NCI-H748 treated with DMSO at 0.1 percent for 48 hours (cell line): ENCODE measurements at regions not wholly inside any gene's neighbourhood (a gene's known extent, or its start where the extent isn't known, plus 50 kb on each side); places are given as distances from the start of the nearest gene placed in this dataset.
A peak's percentile ranks its signal among the peaks of the same experiment; 100 is the strongest.

Experiments
- DNase-seq: peaks from one replicate; lab custom pipeline; 2025; lab: John Stamatoyannopoulos, UW

DNA sequence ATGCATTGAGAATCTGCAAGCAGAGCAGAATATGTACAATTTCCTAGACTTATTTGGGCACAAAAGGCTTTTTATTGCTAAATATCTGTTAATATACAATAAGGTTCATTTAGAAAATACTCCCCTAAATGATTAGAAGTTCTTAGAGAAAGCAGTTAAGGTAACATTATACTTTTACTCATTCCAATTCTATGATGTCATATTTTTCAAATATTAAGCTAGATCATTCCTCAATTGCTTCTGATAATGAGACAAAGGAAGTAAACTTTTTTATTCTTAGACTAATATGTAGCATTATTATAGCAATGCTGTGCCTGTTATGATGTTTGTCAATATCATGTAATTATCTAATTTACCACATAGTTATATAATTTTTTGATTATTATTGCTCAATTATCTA, 447.0 kb downstream of the SLC16A7 start:
- DNase-seq, result no peak

- no peak for DNase-seq
Measured at GRCh38 chr12:60043236-60043635, 447.4 kb downstream of the SLC16A7 start.

DNA sequence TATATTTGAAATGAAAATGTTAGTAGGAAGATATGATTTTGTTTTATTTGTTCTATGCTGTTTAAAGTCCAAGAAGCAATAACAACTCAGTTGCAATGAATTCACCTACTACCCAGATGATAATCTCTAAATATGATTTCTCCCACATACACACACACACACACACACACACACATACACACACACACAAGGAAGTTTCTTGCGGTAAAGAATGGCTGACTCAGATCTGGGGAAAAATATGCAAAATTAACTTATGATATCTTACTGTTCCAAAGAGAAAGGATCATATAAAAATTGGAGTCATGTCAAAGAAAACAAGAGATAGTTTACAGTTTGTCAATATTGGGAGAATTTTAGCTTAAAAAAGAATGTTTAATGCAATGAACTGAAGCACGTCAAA, 456.7 kb downstream of the SLC16A7 start:
- no peak for DNase-seq

GRCh38 chr12:60059180-60059579, 463.4 kb downstream of the SLC16A7 start:
- DNase-seq, result no peak

- DNase-seq, result no peak
Measured at GRCh38 chr12:60066655-60067054, 470.8 kb downstream of the SLC16A7 start.

GRCh38 chr12:60070552-60070951, 474.7 kb downstream of the SLC16A7 start:
- DNase-seq, result no peak

- DNase-seq, result no peak
Measured at GRCh38 chr12:60071759-60072191, 475.9 kb downstream of the SLC16A7 start.

DNA sequence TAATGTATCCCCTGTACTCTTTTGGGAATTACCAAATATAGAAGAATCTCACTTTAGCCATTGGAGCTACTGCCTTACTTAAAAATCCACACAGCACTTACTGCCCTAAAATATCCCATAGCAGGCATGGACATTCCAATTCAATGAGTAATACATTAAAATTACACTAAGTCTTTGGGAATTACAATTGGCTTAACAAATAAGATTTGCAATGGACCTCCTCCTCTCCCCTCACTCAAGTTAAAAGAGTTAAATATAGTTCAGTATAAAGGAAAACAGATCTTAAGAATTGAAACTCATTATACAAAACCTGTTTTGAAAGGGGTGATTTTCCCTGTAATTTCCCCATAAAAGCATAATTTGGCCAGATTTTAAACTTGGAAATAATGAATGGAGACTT, 477.1 kb downstream of the SLC16A7 start:
- DNase-seq, result no peak

- DNase-seq, result no peak
Measured at GRCh38 chr12:60075091-60075490, 479.3 kb downstream of the SLC16A7 start.

GRCh38 chr12:60078026-60078425, 482.2 kb downstream of the SLC16A7 start:
- no peak for DNase-seq

GRCh38 chr12:60093428-60093827, 497.6 kb downstream of the SLC16A7 start:
- no peak for DNase-seq

GRCh38 chr12:60094436-60094835, 498.6 kb downstream of the SLC16A7 start:
- DNase-seq, result no peak

DNA sequence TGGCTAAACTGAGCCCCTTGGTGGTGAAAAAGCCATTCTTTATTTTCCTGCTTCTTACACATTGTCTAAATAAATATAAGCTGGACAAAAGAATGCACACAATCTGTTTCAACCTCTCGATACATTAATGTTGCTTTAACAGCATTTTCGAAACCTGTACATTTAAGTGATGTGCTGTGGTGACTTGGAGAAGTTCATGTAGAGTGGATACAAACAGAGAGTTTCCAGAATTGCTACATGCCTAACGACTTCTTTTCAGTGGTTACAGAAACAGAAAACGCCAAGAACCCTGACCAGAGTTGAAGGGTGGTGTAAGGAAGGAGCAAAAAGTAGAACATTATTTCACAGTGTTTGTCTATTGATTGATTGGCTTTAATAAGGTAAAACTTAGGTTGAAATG, 500.9 kb downstream of the SLC16A7 start:
- no peak for DNase-seq

DNA sequence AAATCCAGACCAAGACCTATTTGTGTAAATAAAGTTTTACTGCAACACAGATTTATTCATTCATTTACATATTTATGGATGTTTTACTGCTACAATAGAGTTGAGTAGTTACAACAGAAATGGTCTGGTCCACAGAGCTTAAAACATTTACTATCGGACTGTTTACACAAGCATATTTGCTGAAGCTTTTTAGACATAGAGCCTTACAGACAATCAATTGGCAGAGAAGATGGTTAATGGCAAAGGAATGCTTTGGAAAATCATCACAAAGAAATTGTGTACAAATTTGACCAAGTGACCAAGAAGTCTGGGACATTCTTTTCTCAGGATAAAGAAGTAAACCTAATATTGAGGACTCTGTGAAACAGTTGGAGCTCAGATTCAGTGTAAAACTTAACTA, 504.3 kb downstream of the SLC16A7 start:
- DNase-seq, result no peak

- no peak for DNase-seq
Measured at GRCh38 chr12:60100852-60101251, 505.0 kb downstream of the SLC16A7 start.

GRCh38 chr12:60101715-60102114, 505.9 kb downstream of the SLC16A7 start:
- no peak for DNase-seq

DNA sequence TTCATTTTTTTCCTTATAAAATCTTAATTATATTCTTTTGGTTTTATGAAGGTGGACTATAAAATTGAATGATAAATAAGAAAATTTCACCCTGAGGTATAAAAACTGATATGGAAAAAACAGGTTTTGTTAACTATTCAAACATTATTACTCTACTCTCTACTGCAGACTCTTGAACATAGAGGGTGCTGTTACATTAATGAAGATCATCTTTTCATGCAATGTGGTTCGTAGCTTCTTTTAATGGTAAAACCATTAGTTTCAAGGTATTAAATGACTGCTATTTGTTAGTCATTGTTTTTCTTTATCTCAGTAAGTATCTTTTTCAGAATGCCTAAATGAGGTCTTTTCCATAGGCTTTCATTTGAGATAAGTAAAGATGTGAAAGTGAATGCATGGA, 510.4 kb downstream of the SLC16A7 start:
- peak; percentile 6 for DNase-seq

- DNase-seq, result no peak
Measured at GRCh38 chr12:60107992-60108391, 512.2 kb downstream of the SLC16A7 start.

GRCh38 chr12:60112063-60112462, 516.2 kb downstream of the SLC16A7 start:
- DNase-seq, result no peak

DNA sequence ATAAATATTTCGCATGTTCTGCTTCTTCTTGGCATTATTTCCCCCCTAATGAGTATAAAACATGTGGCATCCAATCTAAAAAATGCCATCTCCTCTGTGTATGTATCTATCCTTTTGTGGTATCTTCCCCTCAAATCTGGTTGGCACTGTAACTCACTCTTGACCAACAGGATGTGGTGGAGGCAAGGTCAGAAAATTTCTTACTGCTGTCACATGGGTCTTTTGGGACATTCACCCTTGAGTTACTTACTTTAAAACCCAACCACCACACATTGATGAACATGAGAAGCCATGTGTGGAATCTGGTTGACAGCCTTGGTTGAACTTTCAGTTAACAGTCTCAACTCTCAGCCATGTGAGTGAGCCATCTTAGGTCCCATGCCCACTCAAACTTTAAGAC, 516.9 kb downstream of the SLC16A7 start:
- DNase-seq, result no peak

- DNase-seq, result no peak
Measured at GRCh38 chr12:60114169-60114568, 518.3 kb downstream of the SLC16A7 start.

DNA sequence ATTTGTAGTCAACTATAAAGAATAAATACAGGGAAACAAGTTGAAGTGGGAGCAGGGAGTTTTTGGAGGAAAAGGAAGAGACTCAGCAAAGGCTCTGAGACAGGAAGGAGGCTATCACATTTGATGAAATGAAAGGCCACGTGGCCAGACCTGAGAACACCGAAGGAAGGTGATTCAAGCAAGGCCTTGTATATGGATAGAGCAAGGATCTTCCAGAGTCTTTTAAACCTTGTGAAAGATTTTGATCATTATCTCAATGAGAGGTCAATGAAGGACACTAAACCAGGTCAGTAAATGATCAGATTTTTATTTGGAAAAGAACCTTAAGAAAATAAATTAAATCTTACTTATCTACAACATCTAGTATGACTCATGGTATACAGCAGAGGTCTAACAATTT, 523.5 kb downstream of the SLC16A7 start:
- DNase-seq, result no peak

DNA sequence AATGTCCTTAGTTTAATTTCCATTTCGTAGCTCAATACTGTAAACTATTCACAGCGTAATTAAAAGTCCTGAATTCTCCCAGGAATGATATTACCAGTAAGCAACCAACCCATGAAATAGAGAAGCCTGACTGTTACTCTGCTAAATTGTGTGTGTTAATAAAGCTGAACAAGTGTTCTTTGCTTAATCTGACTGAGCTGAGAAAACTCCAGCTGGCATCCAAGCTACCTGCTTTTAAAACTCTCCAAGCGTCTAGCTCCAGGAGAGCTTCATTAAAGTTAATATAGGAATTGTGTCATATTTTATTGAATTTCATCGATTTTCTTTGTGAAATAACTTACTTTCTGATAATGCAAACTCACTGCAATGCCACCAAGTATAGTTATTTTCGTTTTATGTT, 524.4 kb downstream of the SLC16A7 start:
- no peak for DNase-seq

- no peak for DNase-seq
Measured at GRCh38 chr12:60123557-60123956, 527.7 kb downstream of the SLC16A7 start.

GRCh38 chr12:60137513-60137912, 541.7 kb downstream of the SLC16A7 start:
- no peak for DNase-seq
